HEK293T (cell line): ENCODE measurements at regions not wholly inside any gene's neighbourhood (a gene's known extent, or its start where the extent isn't known, plus 50 kb on each side); places are given as distances from the start of the nearest gene placed in this dataset.

Source experiments
- CTCF ChIA-PET: fragments of 350-600 bp; formaldehyde crosslinking; extraction: SDS; loops from one replicate; lab custom pipeline; 2021; ENCODE audit warnings: antibody characterized with exemption, inconsistent platforms; lab: Yijun Ruan, JAX
- POLR2A ChIA-PET: fragments of 350-600 bp; formaldehyde crosslinking; extraction: SDS; loops from one replicate; lab custom pipeline; 2020; ENCODE audit warnings: antibody characterized with exemption, inconsistent platforms; lab: Yijun Ruan, JAX
- DNase-seq: peaks from one replicate; pipeline ENCODE4 v3.0.0; 2012; ENCODE audit warnings: mixed read lengths; ENCODE audit errors: extremely low spot score
- ARNT ChIP-seq: fragments of 450-650 bp; IDR thresholded peaks from 2 replicates; pipeline ENCODE4 v1.6.1; 2017; ENCODE audit warnings: mild to moderate bottlenecking
- BHLHE40 ChIP-seq: fragments of 450-650 bp; IDR thresholded peaks from 2 replicates; pipeline ENCODE4 v1.6.1; 2016; ENCODE audit warnings: mild to moderate bottlenecking, moderate library complexity, borderline replicate concordance
- CTBP1 ChIP-seq: fragments of 450-650 bp; IDR thresholded peaks from 2 replicates; pipeline ENCODE4 v1.6.1; 2016; ENCODE audit warnings: borderline replicate concordance
- ELF4 ChIP-seq: fragments of 450-650 bp; IDR thresholded peaks from 2 replicates; pipeline ENCODE4 v1.6.1; 2017; ENCODE audit warnings: antibody characterized with exemption
- FOXA1 ChIP-seq: fragments of 450-650 bp; IDR thresholded peaks from 2 replicates; pipeline ENCODE4 v1.6.1; 2016; ENCODE audit warnings: mild to moderate bottlenecking
- FOXK2 ChIP-seq: fragments of 450-650 bp; IDR thresholded peaks from 2 replicates; pipeline ENCODE4 v1.6.1; 2016; ENCODE audit warnings: mild to moderate bottlenecking
- FOXM1 ChIP-seq: fragments of 450-650 bp; IDR thresholded peaks from 2 replicates; pipeline ENCODE4 v1.6.1; 2017; ENCODE audit warnings: mild to moderate bottlenecking, borderline replicate concordance
- HDGF ChIP-seq: fragments of 450-650 bp; IDR thresholded peaks from 2 replicates; pipeline ENCODE4 v1.6.1; 2017; ENCODE audit warnings: antibody characterized with exemption, borderline replicate concordance
- L3MBTL2 ChIP-seq: fragments of 450-650 bp; conservative IDR thresholded peaks from 2 replicates; pipeline ENCODE4 v1.6.1; 2016; ENCODE audit warnings: mild to moderate bottlenecking
- LEF1 ChIP-seq: fragments of 450-650 bp; IDR thresholded peaks from 2 replicates; pipeline ENCODE4 v1.6.1; 2017; ENCODE audit warnings: mild to moderate bottlenecking, borderline replicate concordance
- NFRKB ChIP-seq: fragments of 450-650 bp; IDR thresholded peaks from 2 replicates; pipeline ENCODE4 v1.6.1; 2016; ENCODE audit warnings: mild to moderate bottlenecking, moderate library complexity
- PKNOX1 ChIP-seq: fragments of 450-650 bp; IDR thresholded peaks from 2 replicates; pipeline ENCODE4 v1.6.1; 2016
- SP1 ChIP-seq: fragments of 450-650 bp; IDR thresholded peaks from 2 replicates; pipeline ENCODE4 v1.6.1; 2017
- SUZ12 ChIP-seq: fragments of 450-650 bp; IDR thresholded peaks from 2 replicates; pipeline ENCODE4 v1.6.1; 2016; ENCODE audit warnings: mild to moderate bottlenecking
- TARDBP ChIP-seq: fragments of 450-650 bp; IDR thresholded peaks from 2 replicates; pipeline ENCODE4 v1.6.1; 2016
- ZNF384 ChIP-seq: fragments of 450-650 bp; IDR thresholded peaks from 2 replicates; pipeline ENCODE4 v1.6.1; 2016

GRCh38 chr13:31918707-31919106 lies 112.9 kb upstream of the FRY start:
- POLR2A ChIA-PET, result no interaction called here
- no peak for TF ChIP-seq FOXM1
- no peak for TF ChIP-seq FOXA1
- TF ChIP-seq HDGF, result no peak
- no peak for TF ChIP-seq L3MBTL2
- no peak for TF ChIP-seq NFRKB
- no peak for TF ChIP-seq TARDBP
- no peak for TF ChIP-seq ZNF384
- TF ChIP-seq SUZ12, result no peak
- no peak for TF ChIP-seq CTBP1
- TF ChIP-seq LEF1, result no peak
- no peak for TF ChIP-seq SP1
- TF ChIP-seq FOXK2, result no peak
- no peak for TF ChIP-seq BHLHE40
- DNase-seq, result no peak
- CTCF ChIA-PET, result interaction anchor here (0.9 kb wide), 1 partner anchor 9 kb away, joined by 4 read pairs; no protein-coding TSS in a partner anchor

- TF ChIP-seq FOXA1 (no peak), ARNT (no peak), TARDBP (no peak), NFRKB (no peak), SP1 (no peak), SUZ12 (no peak), LEF1 (no peak), PKNOX1 (no peak), CTBP1 (no peak), L3MBTL2 (no peak), HDGF (no peak), FOXM1 (no peak), FOXK2 (no peak), ELF4 (no peak), ZNF384 (no peak), BHLHE40 (no peak)
- ChIA-PET CTCF (interaction anchor here (0.8 to 0.9 kb wide), 3 partner anchors 9 to 10 kb away, joined by 3 to 4 read pairs (median 4); no protein-coding TSS in a partner anchor), POLR2A (no interaction called here)
- DNase-seq, result no peak
These were observed 112.3 kb upstream of the FRY start for GRCh38 chr13:31919241-31919640.

GRCh38 chr13:31919971-31920726 lies 111.4 kb upstream of the FRY start:
- POLR2A ChIA-PET, result no interaction called here
- CTCF ChIA-PET, result interaction anchor here (0.8 kb wide), 2 partner anchors 9 to 10 kb away, joined by 3 to 4 read pairs; no protein-coding TSS in a partner anchor
- TF ChIP-seq BHLHE40 (no peak), SUZ12 (no peak), FOXM1 (no peak), FOXA1 (no peak), HDGF (no peak), TARDBP (no peak), CTBP1 (no peak), LEF1 (no peak), ELF4 (no peak), NFRKB (no peak), PKNOX1 (no peak), ARNT (no peak), L3MBTL2 (no peak), FOXK2 (no peak), ZNF384 (no peak), SP1 (no peak)
- DNase-seq, result no peak

GRCh38 chr13:31920727-31921100 lies 110.9 kb upstream of the FRY start:
- ChIA-PET POLR2A (no interaction called here), CTCF (no interaction called here)
- DNase-seq, result no peak
- no peak for TF ChIP-seq TARDBP
- no peak for TF ChIP-seq SP1
- no peak for TF ChIP-seq PKNOX1
- no peak for TF ChIP-seq CTBP1
- no peak for TF ChIP-seq L3MBTL2
- TF ChIP-seq NFRKB, result no peak
- TF ChIP-seq SUZ12, result no peak
- no peak for TF ChIP-seq ELF4
- no peak for TF ChIP-seq FOXK2
- no peak for TF ChIP-seq FOXM1
- no peak for TF ChIP-seq ARNT
- no peak for TF ChIP-seq LEF1
- TF ChIP-seq BHLHE40, result no peak
- no peak for TF ChIP-seq ZNF384
- no peak for TF ChIP-seq FOXA1
- no peak for TF ChIP-seq HDGF

- no peak for DNase-seq
- TF ChIP-seq FOXA1, result no peak
- TF ChIP-seq NFRKB, result no peak
- TF ChIP-seq PKNOX1, result no peak
- no peak for TF ChIP-seq SP1
- TF ChIP-seq FOXK2, result no peak
- no peak for TF ChIP-seq CTBP1
- no peak for TF ChIP-seq HDGF
- TF ChIP-seq FOXM1, result no peak
- no peak for TF ChIP-seq SUZ12
- CTCF ChIA-PET, result interaction anchor here (1.7 kb wide), 1 partner anchor 13 kb away, joined by 9 read pairs; no protein-coding TSS in a partner anchor
- POLR2A ChIA-PET, result no interaction called here
These were observed 108.8 kb upstream of the FRY start for GRCh38 chr13:31922724-31923123.
